NT2/D1 (cell line): ENCODE measurements at regions not wholly inside any gene's neighbourhood (a gene's known extent, or its start where the extent isn't known, plus 50 kb on each side); places are given as distances from the start of the nearest gene placed in this dataset.

ENCODE experiments used
- DNase-seq: peaks from one replicate; pipeline ENCODE4 v3.0.0-alpha.2; 2011; ENCODE audit warnings: low read depth, low spot score
- H3K27me3 ChIP-seq: 2 replicates; pipeline ENCODE4 v1.6.0; 2011; ENCODE audit warnings: mild to moderate bottlenecking; ENCODE audit not compliant: insufficient read length, insufficient read depth
- H3K36me3 ChIP-seq: 2 replicates; pipeline ENCODE4 v1.6.1; 2011; ENCODE audit warnings: mild to moderate bottlenecking, low read length, mixed read lengths; ENCODE audit not compliant: insufficient read depth, insufficient read length
- H3K4me1 ChIP-seq: 2 replicates; pipeline ENCODE4 v1.5.1; 2011; ENCODE audit not compliant: insufficient read depth, insufficient read length
- H3K4me3 ChIP-seq: 2 replicates; pipeline ENCODE4 v1.5.1; 2011; ENCODE audit warnings: low read depth; ENCODE audit not compliant: insufficient read length
- H3K9ac ChIP-seq: 2 replicates; pipeline ENCODE4 v1.6.0; 2011; ENCODE audit warnings: low read depth; ENCODE audit not compliant: insufficient read length
- H3K9me3 ChIP-seq: 2 replicates; pipeline ENCODE4 v1.5.1; 2011; ENCODE audit warnings: mild to moderate bottlenecking, low read length; ENCODE audit not compliant: insufficient read depth
- SUZ12 ChIP-seq: IDR thresholded peaks from 2 replicates; pipeline ENCODE4 v1.6.1; 2011; ENCODE audit not compliant: insufficient read length, insufficient read depth; ENCODE audit errors: extremely low read depth
- YY1 ChIP-seq: IDR thresholded peaks from 2 replicates; pipeline ENCODE4 v1.6.1; 2011; ENCODE audit not compliant: insufficient read length, insufficient read depth
- ZNF274 ChIP-seq: IDR thresholded peaks from 2 replicates; pipeline ENCODE4 v1.6.1; 2011; ENCODE audit warnings: mild to moderate bottlenecking, low read depth, low read length

DNA sequence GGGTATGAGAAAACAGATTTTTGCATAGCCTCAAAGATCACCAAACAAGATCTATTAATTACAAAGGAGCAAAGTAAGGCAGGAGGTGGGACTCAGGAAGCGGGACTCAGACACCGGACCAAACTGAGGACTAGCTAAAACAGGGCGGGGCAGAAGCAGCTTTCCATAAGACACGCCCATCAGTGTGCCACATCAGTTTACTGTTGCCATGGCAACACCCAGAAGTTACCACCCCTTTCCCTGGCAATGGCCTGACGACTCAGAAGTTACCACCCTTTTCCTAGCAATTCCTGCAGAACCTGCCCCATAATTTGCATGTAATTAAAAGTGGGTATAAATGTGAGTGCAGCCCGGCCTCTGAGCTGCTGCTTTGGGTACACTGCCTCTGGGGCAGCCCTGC is 173.9 kb downstream of the SHANK2 start:
- DNase-seq = no peak
- Histone ChIP-seq H3K27me3 (no peaks in the 10 kb centered on the region), H3K4me1 (peaks cover 2% of the 10 kb centered on the region), H3K4me3 (no peak overlapping the region), H3K9ac (no peak overlapping the region), H3K9me3 (peaks cover 12% of the 10 kb centered on the region; the same call in 1 of the 2 replicates), H3K36me3 (no peaks in the 10 kb centered on the region)
- TF ChIP-seq ZNF274 (no peak), SUZ12 (no peak), YY1 (no peak)

DNA sequence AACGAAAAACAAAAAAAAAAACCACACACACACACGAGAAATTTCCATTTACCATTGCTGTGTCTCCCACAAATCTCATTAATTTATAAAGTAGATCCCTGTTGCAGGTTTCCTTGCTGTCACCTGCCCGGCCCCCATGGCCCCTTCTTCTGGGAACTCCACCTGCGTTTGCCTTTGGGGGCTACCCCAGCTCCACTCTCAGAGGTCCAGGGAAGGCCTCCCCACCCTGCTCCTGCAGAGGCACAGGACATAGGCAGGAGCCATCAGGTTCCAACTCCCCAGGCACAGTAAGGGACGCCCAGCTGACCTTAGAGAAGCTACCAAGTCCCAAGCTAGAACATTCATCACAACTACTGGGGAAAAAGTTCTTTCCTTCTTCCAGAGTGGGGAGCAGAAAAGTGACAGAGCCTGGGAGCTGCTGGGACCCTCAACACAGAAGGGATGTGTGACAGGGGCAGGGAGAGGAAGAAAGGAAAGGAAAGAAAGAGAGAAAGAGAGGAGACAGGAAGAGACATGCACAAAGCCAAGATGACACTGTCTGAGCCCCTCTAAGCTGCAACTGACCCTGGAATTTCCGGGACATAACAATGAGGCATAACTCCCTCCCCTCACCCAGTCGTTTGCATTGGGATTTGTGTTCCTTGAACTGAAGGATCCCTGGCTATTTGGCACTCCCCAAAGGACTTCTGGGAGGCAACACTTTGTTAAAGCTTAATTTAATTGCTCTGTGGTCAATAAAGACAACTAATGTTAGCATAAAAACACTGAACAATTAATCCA is 175.7 kb downstream of the SHANK2 start:
- TF ChIP-seq ZNF274 (no peak), SUZ12 (no peak), YY1 (no peak)
- Histone ChIP-seq H3K27me3 (no peaks in the 10 kb centered on the region), H3K4me3 (no peak overlapping the region), H3K9me3 (peaks cover 12% of the 10 kb centered on the region; the same call in 1 of the 2 replicates), H3K9ac (no peak overlapping the region), H3K36me3 (no peaks in the 10 kb centered on the region), H3K4me1 (peaks cover 2% of the 10 kb centered on the region)
- peak; percentile 38 for DNase-seq

DNA sequence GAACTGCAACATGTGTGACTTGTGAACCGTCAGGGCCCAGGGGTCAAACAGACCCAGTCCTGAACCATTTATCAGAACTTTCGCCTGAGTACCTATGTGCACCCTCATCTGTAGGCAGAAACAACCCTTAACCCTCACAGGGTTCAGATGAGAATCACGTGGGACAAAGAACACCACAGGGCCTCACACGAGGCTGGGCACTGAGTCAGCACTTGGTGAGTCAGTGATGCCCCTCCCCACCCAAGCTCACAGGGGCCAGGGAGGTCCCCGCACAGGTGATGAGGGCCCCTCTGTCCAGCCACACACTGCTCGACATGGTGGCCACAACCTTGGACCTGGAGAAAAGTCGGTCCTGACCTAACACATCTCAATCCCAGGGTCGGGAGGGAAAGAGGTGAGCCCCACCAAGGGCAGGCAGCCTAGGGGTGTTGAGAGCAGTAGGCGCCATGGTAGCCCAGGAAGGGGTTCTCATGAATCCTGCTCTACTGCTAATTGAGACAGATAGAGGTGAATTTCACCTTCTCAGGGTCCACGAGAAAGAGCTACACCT is 176.4 kb downstream of the SHANK2 start:
- DNase-seq = no peak
- H3K27me3 ChIP-seq = no peaks in the 10 kb centered on the region
- H3K4me1 ChIP-seq = peaks cover 2% of the 10 kb centered on the region
- no peaks in the 10 kb centered on the region for H3K36me3 ChIP-seq
- H3K4me3 ChIP-seq = no peak overlapping the region
- TF ChIP-seq YY1 (no peak), ZNF274 (no peak), SUZ12 (no peak)
- H3K9ac ChIP-seq = no peak overlapping the region
- peaks cover 12% of the 10 kb centered on the region; the same call in 1 of the 2 replicates for H3K9me3 ChIP-seq

DNA sequence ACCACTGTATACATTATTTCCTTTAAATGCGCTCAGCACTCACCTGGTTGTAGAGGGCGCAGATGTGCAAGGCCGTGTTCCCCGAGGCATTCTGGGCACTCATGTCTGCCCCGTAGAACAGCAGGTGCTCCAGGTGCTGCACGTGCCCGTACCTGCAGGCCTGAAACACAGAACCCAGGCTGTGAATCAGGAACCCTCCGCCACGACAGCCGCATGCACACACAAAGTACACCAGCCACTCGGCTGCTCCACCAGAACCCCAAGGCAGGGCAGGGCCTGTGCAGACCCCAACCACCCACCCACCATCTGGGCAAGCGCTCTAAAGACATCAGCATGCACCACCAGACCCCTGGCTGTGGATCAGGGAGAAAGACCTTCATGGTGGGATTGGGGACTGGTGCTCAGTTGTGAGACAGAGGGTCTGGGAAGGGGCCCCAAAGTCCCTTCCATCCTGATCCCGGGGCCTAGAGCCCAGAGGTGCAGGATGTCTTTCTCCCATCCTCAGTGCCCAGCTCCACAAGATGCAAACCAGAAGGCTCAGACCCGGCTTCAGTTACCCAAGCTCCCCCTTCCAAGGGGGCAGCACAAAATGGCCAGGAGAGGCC is 177.2 kb downstream of the SHANK2 start:
- no peaks in the 10 kb centered on the region for H3K36me3 ChIP-seq
- no peaks in the 10 kb centered on the region for H3K27me3 ChIP-seq
- H3K9ac ChIP-seq = no peak overlapping the region
- H3K4me3 ChIP-seq = no peak overlapping the region
- peaks cover 12% of the 10 kb centered on the region; the same call in 1 of the 2 replicates for H3K9me3 ChIP-seq
- H3K4me1 ChIP-seq = peaks cover 2% of the 10 kb centered on the region
- TF ChIP-seq YY1 (no peak), ZNF274 (no peak), SUZ12 (no peak)
- no peak for DNase-seq

DNA sequence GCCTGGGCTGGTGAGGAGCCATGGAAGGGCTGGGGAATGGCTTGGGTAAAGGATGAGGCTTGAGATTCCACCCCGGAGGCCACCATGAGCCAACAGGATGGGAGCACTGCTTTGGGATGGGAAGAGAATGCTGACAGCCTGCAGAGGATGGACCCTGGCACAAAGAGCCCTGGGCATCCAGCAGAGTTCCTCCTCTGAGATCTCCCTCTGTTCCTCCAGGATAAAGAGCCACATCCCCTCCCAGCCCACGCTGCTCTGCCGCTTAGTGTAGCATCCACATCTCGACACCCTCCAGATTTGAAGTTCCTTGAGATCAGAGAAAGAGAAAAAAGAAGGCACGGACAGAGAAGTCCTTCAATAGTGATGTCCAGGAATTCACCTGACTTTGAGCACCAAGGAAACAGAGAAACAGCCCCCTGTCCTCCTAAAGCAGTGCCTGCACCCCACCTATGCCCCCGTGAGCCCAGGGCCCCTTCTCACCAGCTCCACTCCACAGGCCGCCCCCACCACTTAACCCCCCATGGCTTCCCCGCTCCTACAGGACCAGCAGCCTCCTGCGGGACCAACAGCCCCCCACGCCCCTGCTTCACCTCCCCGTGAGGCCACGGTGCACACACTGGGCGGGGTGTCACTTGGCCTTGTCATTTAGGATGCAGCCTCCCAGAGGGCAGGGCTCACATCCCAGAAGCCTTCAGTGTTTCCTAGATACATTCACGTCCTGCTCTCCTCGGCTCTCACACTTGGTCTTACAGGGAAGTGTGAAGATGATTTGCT is 180.5 kb downstream of the SHANK2 start:
- no peak overlapping the region for H3K4me3 ChIP-seq
- no peak for TF ChIP-seq SUZ12
- no peak for TF ChIP-seq YY1
- TF ChIP-seq ZNF274 = no peak
- no peaks in the 10 kb centered on the region for H3K27me3 ChIP-seq
- no peaks in the 10 kb centered on the region for H3K36me3 ChIP-seq
- peaks cover 7% of the 10 kb centered on the region; the same call in 1 of the 2 replicates for H3K9me3 ChIP-seq
- H3K4me1 ChIP-seq = peaks cover 2% of the 10 kb centered on the region
- no peak for DNase-seq
- no peak overlapping the region for H3K9ac ChIP-seq

DNA sequence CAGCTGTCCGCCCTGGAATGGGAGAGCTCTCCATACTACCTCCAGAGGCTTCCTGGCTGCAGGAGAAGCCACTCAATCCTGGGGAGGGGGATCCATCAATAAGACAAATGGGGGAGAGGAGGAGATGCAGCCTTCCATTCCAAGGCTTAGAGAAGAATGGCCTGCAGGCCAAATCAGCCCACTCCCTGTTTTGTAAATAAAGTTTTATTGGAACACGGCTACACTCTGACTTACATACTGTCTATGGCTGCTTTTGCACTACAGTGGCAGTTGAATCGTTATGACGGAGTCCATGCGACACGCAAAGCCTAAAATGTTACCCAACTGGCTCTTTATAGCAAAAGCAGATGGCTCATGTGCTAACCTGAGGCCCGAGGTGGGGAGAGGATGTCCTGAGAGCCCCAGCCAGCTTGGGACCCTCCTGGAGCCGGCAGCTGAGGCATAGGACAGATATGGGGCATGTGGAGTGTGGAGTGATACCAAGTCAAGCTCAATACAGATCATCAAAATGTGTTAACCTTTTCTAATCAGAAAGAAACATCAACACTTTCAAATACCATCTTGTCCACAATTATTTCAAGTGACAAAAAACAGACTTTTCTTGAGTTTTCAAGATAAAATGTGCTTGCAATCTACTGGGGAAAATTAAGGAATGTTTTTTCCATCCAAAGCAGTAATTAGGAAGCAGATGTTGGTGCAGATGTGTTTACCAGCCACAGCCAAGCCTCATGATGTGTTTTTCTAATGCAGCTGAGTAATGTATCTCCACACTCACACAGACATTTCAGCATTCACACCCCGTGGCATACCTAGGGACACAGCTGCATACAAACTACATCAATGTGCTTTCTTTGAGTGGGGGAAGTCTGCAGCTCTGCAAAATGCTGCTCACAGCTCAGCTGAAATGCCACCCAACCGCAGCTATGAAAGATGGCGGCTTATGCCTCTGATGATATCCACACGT is 181.6 kb downstream of the SHANK2 start:
- Histone ChIP-seq H3K36me3 (no peaks in the 10 kb centered on the region), H3K4me1 (no peaks in the 10 kb centered on the region), H3K9ac (no peak overlapping the region), H3K9me3 (peaks cover 7% of the 10 kb centered on the region; the same call in 1 of the 2 replicates), H3K27me3 (no peaks in the 10 kb centered on the region), H3K4me3 (no peak overlapping the region)
- DNase-seq = no peak
- TF ChIP-seq YY1 (no peak), ZNF274 (no peak), SUZ12 (no peak)
